SK-N-SH treated with all-trans-retinoic acid at 6 μM for 48 hours (cell line): ENCODE measurements at regions not wholly inside any gene's neighbourhood (a gene's known extent, or its start where the extent isn't known, plus 50 kb on each side); places are given as distances from the start of the nearest gene placed in this dataset.

Source experiments
- BACH2 ChIP-seq: fragments of 250-450 bp; sonication (Bioruptor Pico); IDR thresholded peaks from 2 replicates; pipeline ENCODE4 v1.9.0; 2021; ENCODE audit warnings: mild to moderate bottlenecking, borderline replicate concordance
- CSDC2 ChIP-seq: fragments of 250-450 bp; sonication (Bioruptor Pico); IDR thresholded peaks from 2 replicates; pipeline ENCODE4 v1.5.0; 2020; ENCODE audit warnings: mild to moderate bottlenecking, moderate library complexity
- ISL1 ChIP-seq: fragments of 250-450 bp; sonication (Bioruptor Pico); IDR thresholded peaks from 2 replicates; pipeline ENCODE4 v2.1.2; 2022; ENCODE audit warnings: mild to moderate bottlenecking, moderate library complexity
- TOX ChIP-seq: fragments of 250-450 bp; sonication (Bioruptor Pico); IDR thresholded peaks from 2 replicates; pipeline ENCODE4 v1.8.0; 2021; ENCODE audit warnings: mild to moderate bottlenecking, moderate library complexity, borderline replicate concordance
- ZNF70 ChIP-seq: fragments of 450-650 bp; formaldehyde crosslinking; IDR thresholded peaks from 2 replicates; pipeline ENCODE4 v1.5.0; 2020; ENCODE audit warnings: mild to moderate bottlenecking, moderate library complexity
- TF ChIP-seq, protein P1 (sequence below): fragments of 250-450 bp; sonication (Bioruptor Pico); IDR thresholded peaks from 2 replicates; pipeline ENCODE4 v1.8.0; 2020; ENCODE audit warnings: mild to moderate bottlenecking, moderate library complexity, borderline replicate concordance
- TF ChIP-seq, protein P2 (sequence below): fragments of 250-450 bp; sonication (Bioruptor Pico); IDR thresholded peaks from 2 replicates; pipeline ENCODE4 v1.8.0; 2021; ENCODE audit warnings: low read depth, mild to moderate bottlenecking, moderate library complexity, borderline replicate concordance

DNA sequence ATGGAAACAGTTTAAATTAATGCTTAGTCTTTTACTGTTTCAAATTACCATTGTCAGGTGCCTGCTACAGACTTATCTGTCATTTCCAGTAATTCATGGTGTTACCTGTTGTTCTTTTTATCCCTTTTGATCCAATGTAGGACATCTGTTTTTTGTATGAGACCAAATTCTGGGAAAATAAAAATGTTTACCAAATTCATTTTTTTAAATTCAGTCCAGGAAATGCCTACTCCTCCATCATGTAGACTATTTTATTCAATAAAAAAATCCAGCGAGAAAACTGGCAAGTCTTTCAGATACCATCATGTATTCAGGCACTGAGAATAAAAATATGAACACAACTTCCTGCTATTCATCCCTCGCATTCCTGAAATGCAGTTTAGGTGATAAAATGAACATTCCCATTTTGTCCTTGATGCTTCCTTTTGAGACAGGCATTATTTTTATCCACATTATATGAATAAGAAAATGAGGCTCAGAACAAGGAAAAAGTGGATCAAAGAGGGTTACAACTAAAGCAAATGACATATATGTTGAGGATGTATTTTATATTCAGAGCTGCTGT lies 584.2 kb downstream of the SPRY1 start:
- TF ChIP-seq ISL1 (CRISPR knock-in tag) (no peak), ZNF70 (CRISPR knock-in tag) (no peak), CSDC2 (no peak), TOX (CRISPR knock-in tag) (no peak), BACH2 (CRISPR knock-in tag) (no peak)
- TF ChIP-seq, protein P1, sequence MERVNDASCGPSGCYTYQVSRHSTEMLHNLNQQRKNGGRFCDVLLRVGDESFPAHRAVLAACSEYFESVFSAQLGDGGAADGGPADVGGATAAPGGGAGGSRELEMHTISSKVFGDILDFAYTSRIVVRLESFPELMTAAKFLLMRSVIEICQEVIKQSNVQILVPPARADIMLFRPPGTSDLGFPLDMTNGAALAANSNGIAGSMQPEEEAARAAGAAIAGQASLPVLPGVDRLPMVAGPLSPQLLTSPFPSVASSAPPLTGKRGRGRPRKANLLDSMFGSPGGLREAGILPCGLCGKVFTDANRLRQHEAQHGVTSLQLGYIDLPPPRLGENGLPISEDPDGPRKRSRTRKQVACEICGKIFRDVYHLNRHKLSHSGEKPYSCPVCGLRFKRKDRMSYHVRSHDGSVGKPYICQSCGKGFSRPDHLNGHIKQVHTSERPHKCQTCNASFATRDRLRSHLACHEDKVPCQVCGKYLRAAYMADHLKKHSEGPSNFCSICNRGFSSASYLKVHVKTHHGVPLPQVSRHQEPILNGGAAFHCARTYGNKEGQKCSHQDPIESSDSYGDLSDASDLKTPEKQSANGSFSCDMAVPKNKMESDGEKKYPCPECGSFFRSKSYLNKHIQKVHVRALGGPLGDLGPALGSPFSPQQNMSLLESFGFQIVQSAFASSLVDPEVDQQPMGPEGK (CRISPR knock-in tag): no peak
- TF ChIP-seq, protein P2, sequence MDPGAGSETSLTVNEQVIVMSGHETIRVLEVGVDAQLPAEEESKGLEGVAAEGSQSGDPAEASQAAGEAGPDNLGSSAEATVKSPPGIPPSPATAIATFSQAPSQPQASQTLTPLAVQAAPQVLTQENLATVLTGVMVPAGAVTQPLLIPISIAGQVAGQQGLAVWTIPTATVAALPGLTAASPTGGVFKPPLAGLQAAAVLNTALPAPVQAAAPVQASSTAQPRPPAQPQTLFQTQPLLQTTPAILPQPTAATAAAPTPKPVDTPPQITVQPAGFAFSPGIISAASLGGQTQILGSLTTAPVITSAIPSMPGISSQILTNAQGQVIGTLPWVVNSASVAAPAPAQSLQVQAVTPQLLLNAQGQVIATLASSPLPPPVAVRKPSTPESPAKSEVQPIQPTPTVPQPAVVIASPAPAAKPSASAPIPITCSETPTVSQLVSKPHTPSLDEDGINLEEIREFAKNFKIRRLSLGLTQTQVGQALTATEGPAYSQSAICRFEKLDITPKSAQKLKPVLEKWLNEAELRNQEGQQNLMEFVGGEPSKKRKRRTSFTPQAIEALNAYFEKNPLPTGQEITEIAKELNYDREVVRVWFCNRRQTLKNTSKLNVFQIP: no peak
